ENCODE measurements at regions not wholly inside any gene's neighbourhood (a gene's known extent, or its start where the extent isn't known, plus 50 kb on each side); places are given as distances from the start of the nearest gene placed in this dataset.

- DNase-seq (no peak), ATAC-seq (no peak)
- Mint-ChIP-seq H3K27ac (no peak overlapping the region), H3K4me1 (peaks cover 0 to 2% (median 0%) of the 10 kb centered on the region in 4 donors), H3K36me3 (peaks cover 0 to 4% (median 0%) of the 10 kb centered on the region in 3 donors), H3K9me3 (peaks cover 0 to 2% (median 0%) of the 10 kb centered on the region in 9 donors), H3K27me3 (no peaks in the 10 kb centered on the region), H3K4me3 (no peak overlapping the region)
- POLR2A ChIA-PET, result no interaction called here
Measured at GRCh38 chr1:193754151-193754550, 567.7 kb upstream of the B3GALT2 start.

- Mint-ChIP-seq H3K36me3 (peaks cover 0 to 4% (median 0%) of the 10 kb centered on the region in 3 donors), H3K4me3 (no peak overlapping the region), H3K27ac (peak overlapping the region in 1 of 10 donors; percentile 23), H3K9me3 (peaks cover 0 to 2% (median 0%) of the 10 kb centered on the region in 9 donors), H3K27me3 (no peaks in the 10 kb centered on the region), H3K4me1 (peaks cover 0 to 2% (median 0%) of the 10 kb centered on the region in 4 donors)
- POLR2A ChIA-PET, result no interaction called here
- DNase-seq, result no peak
- no peak for ATAC-seq
Measured at GRCh38 chr1:193753038-193753756, 566.8 kb upstream of the B3GALT2 start.

GRCh38 chr1:193749868-193750267 is 563.5 kb upstream of the B3GALT2 start:
- Mint-ChIP-seq H3K4me3 (no peak overlapping the region), H3K36me3 (peaks cover 0 to 4% (median 0%) of the 10 kb centered on the region in 3 donors), H3K9me3 (no peaks in the 10 kb centered on the region), H3K4me1 (no peaks in the 10 kb centered on the region), H3K27me3 (no peaks in the 10 kb centered on the region), H3K27ac (no peak overlapping the region)
- POLR2A ChIA-PET, result no interaction called here
- no peak for ATAC-seq
- no peak for DNase-seq

- POLR2A ChIA-PET, result no interaction called here
- peaks cover 0 to 4% (median 0%) of the 10 kb centered on the region in 3 donors for H3K36me3 Mint-ChIP-seq
- H3K27me3 Mint-ChIP-seq, result no peaks in the 10 kb centered on the region
Measured at GRCh38 chr1:193747579-193747978, 561.2 kb upstream of the B3GALT2 start.

GRCh38 chr1:193741228-193741627 is 554.8 kb upstream of the B3GALT2 start:
- H3K9me3 Mint-ChIP-seq, result no peaks in the 10 kb centered on the region
- H3K27ac Mint-ChIP-seq, result no peak overlapping the region
- H3K27me3 Mint-ChIP-seq, result no peaks in the 10 kb centered on the region
- H3K36me3 Mint-ChIP-seq, result no peaks in the 10 kb centered on the region
- DNase-seq (no peak), ATAC-seq (no peak)
- peaks cover 0 to 3% (median under 1%) of the 10 kb centered on the region in 4 donors for H3K4me1 Mint-ChIP-seq
- POLR2A ChIA-PET, result no interaction called here
- no peak overlapping the region for H3K4me3 Mint-ChIP-seq

More at GRCh38 chr1:193747579-193747978, 561.2 kb upstream of the B3GALT2 start:
- no peak for ATAC-seq
- no peak overlapping the region for H3K27ac Mint-ChIP-seq
- H3K4me1 Mint-ChIP-seq, result no peaks in the 10 kb centered on the region
- H3K4me3 Mint-ChIP-seq, result no peak overlapping the region
- DNase-seq, result no peak
- H3K9me3 Mint-ChIP-seq, result no peaks in the 10 kb centered on the region

GRCh38 chr1:193740762-193741161 is 554.3 kb upstream of the B3GALT2 start:
- H3K27me3 Mint-ChIP-seq, result no peaks in the 10 kb centered on the region
- H3K4me3 Mint-ChIP-seq, result no peak overlapping the region
- POLR2A ChIA-PET, result no interaction called here
- no peak overlapping the region for H3K27ac Mint-ChIP-seq
- H3K4me1 Mint-ChIP-seq, result peaks cover 0 to 3% (median under 1%) of the 10 kb centered on the region in 4 donors
- no peak for DNase-seq
- no peaks in the 10 kb centered on the region for H3K9me3 Mint-ChIP-seq
- H3K36me3 Mint-ChIP-seq, result no peaks in the 10 kb centered on the region
- ATAC-seq, result no peak

GRCh38 chr1:193736507-193736906 is 550.1 kb upstream of the B3GALT2 start:
- H3K36me3 Mint-ChIP-seq, result no peaks in the 10 kb centered on the region
- H3K27me3 Mint-ChIP-seq, result no peaks in the 10 kb centered on the region
- DNase-seq (no peak), ATAC-seq (no peak)
- peaks cover 0 to 3% (median under 1%) of the 10 kb centered on the region in 4 donors for H3K4me1 Mint-ChIP-seq
- no peaks in the 10 kb centered on the region for H3K9me3 Mint-ChIP-seq
- H3K4me3 Mint-ChIP-seq, result no peak overlapping the region
- H3K27ac Mint-ChIP-seq, result no peak overlapping the region
- POLR2A ChIA-PET, result interaction anchor here (1.1 kb wide), 1 partner anchor 11 kb away, joined by 4 read pairs; no protein-coding TSS in a partner anchor

GRCh38 chr1:193733674-193734073 is 547.3 kb upstream of the B3GALT2 start:
- H3K4me3 Mint-ChIP-seq, result no peak overlapping the region
- DNase-seq, result no peak
- ATAC-seq, result no peak
- POLR2A ChIA-PET, result no interaction called here
- no peaks in the 10 kb centered on the region for H3K9me3 Mint-ChIP-seq
- H3K36me3 Mint-ChIP-seq, result no peaks in the 10 kb centered on the region
- H3K4me1 Mint-ChIP-seq, result peaks cover 0 to 1% (median under 1%) of the 10 kb centered on the region in 4 donors
- no peak overlapping the region for H3K27ac Mint-ChIP-seq
- H3K27me3 Mint-ChIP-seq, result no peaks in the 10 kb centered on the region

GRCh38 chr1:193730017-193730416 is 543.6 kb upstream of the B3GALT2 start:
- H3K27me3 Mint-ChIP-seq, result no peaks in the 10 kb centered on the region
- no peaks in the 10 kb centered on the region for H3K9me3 Mint-ChIP-seq
- H3K27ac Mint-ChIP-seq, result peak overlapping the region in 1 of 10 donors; percentile 9
- DNase-seq (no peak), ATAC-seq (no peak)
- no peaks in the 10 kb centered on the region for H3K36me3 Mint-ChIP-seq
- POLR2A ChIA-PET, result no interaction called here
- H3K4me1 Mint-ChIP-seq, result no peaks in the 10 kb centered on the region
- no peak overlapping the region for H3K4me3 Mint-ChIP-seq

- H3K4me1 Mint-ChIP-seq, result no peaks in the 10 kb centered on the region
- no peaks in the 10 kb centered on the region for H3K36me3 Mint-ChIP-seq
- no peak for DNase-seq
- H3K4me3 Mint-ChIP-seq, result no peak overlapping the region
- no peak overlapping the region for H3K27ac Mint-ChIP-seq
- ATAC-seq, result no peak
- POLR2A ChIA-PET, result no interaction called here
- peaks cover 0 to 3% (median 0%) of the 10 kb centered on the region in 9 donors for H3K9me3 Mint-ChIP-seq
- no peaks in the 10 kb centered on the region for H3K27me3 Mint-ChIP-seq
Measured at GRCh38 chr1:193729429-193729828, 543.0 kb upstream of the B3GALT2 start.

- Mint-ChIP-seq H3K4me1 (no peaks in the 10 kb centered on the region), H3K4me3 (no peak overlapping the region), H3K36me3 (no peaks in the 10 kb centered on the region), H3K27me3 (no peaks in the 10 kb centered on the region), H3K27ac (no peak overlapping the region), H3K9me3 (peaks cover 0 to 3% (median 0%) of the 10 kb centered on the region in 9 donors)
- DNase-seq (no peak), ATAC-seq (no peak)
- POLR2A ChIA-PET, result interaction anchor here (1.4 kb wide), 1 partner anchor 248 kb away, joined by 3 read pairs; no protein-coding TSS in a partner anchor
Measured at GRCh38 chr1:193727850-193728249, 541.4 kb upstream of the B3GALT2 start.

GRCh38 chr1:193726722-193727121 is 540.3 kb upstream of the B3GALT2 start:
- Mint-ChIP-seq H3K36me3 (no peaks in the 10 kb centered on the region), H3K27me3 (no peaks in the 10 kb centered on the region), H3K4me3 (no peak overlapping the region), H3K27ac (peak overlapping the region in 1 of 10 donors; percentile 34), H3K9me3 (peaks cover 0 to 3% (median 0%) of the 10 kb centered on the region in 9 donors), H3K4me1 (no peaks in the 10 kb centered on the region)
- POLR2A ChIA-PET, result interaction anchor here (1.4 kb wide), 1 partner anchor 247 kb away, joined by 3 read pairs; no protein-coding TSS in a partner anchor
- DNase-seq (no peak), ATAC-seq (no peak)

GRCh38 chr1:193712392-193712791 is 526.0 kb upstream of the B3GALT2 start:
- Mint-ChIP-seq H3K36me3 (peaks cover 0 to 7% (median 0%) of the 10 kb centered on the region in 3 donors), H3K27me3 (no peaks in the 10 kb centered on the region), H3K4me1 (peaks cover 0 to 6% (median 2%) of the 10 kb centered on the region in 4 donors), H3K9me3 (peaks cover 0 to 7% (median 1%) of the 10 kb centered on the region in 9 donors), H3K4me3 (no peak overlapping the region), H3K27ac (no peak overlapping the region)
- no peak for ATAC-seq
- no peak for DNase-seq
- POLR2A ChIA-PET, result no interaction called here

Data from naive thymus-derived CD8-positive, alpha-beta T cell (primary cell).